ENCODE measurements at regions not wholly inside any gene's neighbourhood (a gene's known extent, or its start where the extent isn't known, plus 50 kb on each side); places are given as distances from the start of the nearest gene placed in this dataset.

- no peak overlapping the region for H3K4me3 ChIP-seq
- H3K79me2 ChIP-seq (ENCODE audit: insufficient read depth): no peaks in the 10 kb centered on the region
- H3K36me3 ChIP-seq (ENCODE audit: low read depth): no peaks in the 10 kb centered on the region
- no peak overlapping the region for H3K9ac ChIP-seq
- TF ChIP-seq EZH2phosphoT487 (IDR thresholded peaks at IDR 0.05; ENCODE audit: insufficient read depth, low read depth): no peak
- TF ChIP-seq EZH2 (IDR thresholded peaks at IDR 0.05; ENCODE audit: insufficient read depth, poor library complexity, severe bottlenecking): no peak
- WGBS, 2 experiments (ENCODE audit: low coverage in 1 of 2, low lambda C conversion rate in 2 of 2, missing lambda C conversion rate in 2 of 2): 44 to 61% methylated on average over 4 of the region's 4 CpGs
- H2AFZ ChIP-seq: no peak overlapping the region
- no peak for DNase-seq
- H3K9me3 ChIP-seq (ENCODE audit: low read depth): no peaks in the 10 kb centered on the region
- H4K20me1 ChIP-seq (ENCODE audit: insufficient read depth): no peaks in the 10 kb centered on the region
- no peaks in the 10 kb centered on the region for H3K4me1 ChIP-seq (ENCODE audit: insufficient read depth)
- H3K27me3 ChIP-seq (replicated peaks; ENCODE audit: insufficient read depth): peaks cover 32% of the 10 kb centered on the region
- no peak overlapping the region for H3K4me2 ChIP-seq (ENCODE audit: unreplicated experiment)
- H3F3A ChIP-seq (ENCODE audit: insufficient read depth): no peaks in the 10 kb centered on the region
- H3K9me2 ChIP-seq (ENCODE audit: insufficient read depth): no peaks in the 10 kb centered on the region
- in situ Hi-C loops (cut with MboI): no loop called here
- no peak overlapping the region for H3K27ac ChIP-seq
These were observed 134.4 kb upstream of the UNC5B start for GRCh38 chr10:71077796-71078453.

- Histone ChIP-seq H3K9ac (no peak overlapping the region), H3K4me1 (ENCODE audit: insufficient read depth) (no peaks in the 10 kb centered on the region), H3K9me2 (ENCODE audit: insufficient read depth) (no peaks in the 10 kb centered on the region), H3K4me3 (no peak overlapping the region), H3K27ac (no peak overlapping the region), H3K36me3 (ENCODE audit: low read depth) (no peaks in the 10 kb centered on the region), H3F3A (ENCODE audit: insufficient read depth) (no peaks in the 10 kb centered on the region), H3K9me3 (ENCODE audit: low read depth) (no peaks in the 10 kb centered on the region), H3K4me2 (ENCODE audit: unreplicated experiment) (no peak overlapping the region), H2AFZ (no peak overlapping the region), H3K79me2 (ENCODE audit: insufficient read depth) (no peaks in the 10 kb centered on the region), H3K27me3 (replicated peaks; ENCODE audit: insufficient read depth) (peaks cover 32% of the 10 kb centered on the region), H4K20me1 (ENCODE audit: insufficient read depth) (no peaks in the 10 kb centered on the region)
- WGBS, 2 experiments (ENCODE audit: low coverage in 1 of 2, low lambda C conversion rate in 2 of 2, missing lambda C conversion rate in 2 of 2): 72 to 75% methylated on average over 14 of the region's 14 CpGs
- TF ChIP-seq EZH2phosphoT487 (IDR thresholded peaks at IDR 0.05; ENCODE audit: insufficient read depth, low read depth) (no peak), EZH2 (IDR thresholded peaks at IDR 0.05; ENCODE audit: insufficient read depth, poor library complexity, severe bottlenecking) (no peak)
- in situ Hi-C loops (cut with MboI): no loop called here
- no peak for DNase-seq
These were observed 133.8 kb upstream of the UNC5B start for GRCh38 chr10:71078454-71079145.

GRCh38 chr10:71079761-71080380 is 132.5 kb upstream of the UNC5B start:
- Histone ChIP-seq H3K27me3 (replicated peaks; ENCODE audit: insufficient read depth) (peaks cover 26% of the 10 kb centered on the region), H3K27ac (no peak overlapping the region), H4K20me1 (ENCODE audit: insufficient read depth) (no peaks in the 10 kb centered on the region), H2AFZ (no peak overlapping the region), H3K9me3 (ENCODE audit: low read depth) (no peaks in the 10 kb centered on the region), H3F3A (ENCODE audit: insufficient read depth) (no peaks in the 10 kb centered on the region), H3K4me1 (ENCODE audit: insufficient read depth) (no peaks in the 10 kb centered on the region), H3K9me2 (ENCODE audit: insufficient read depth) (no peaks in the 10 kb centered on the region), H3K79me2 (ENCODE audit: insufficient read depth) (no peaks in the 10 kb centered on the region), H3K4me2 (ENCODE audit: unreplicated experiment) (no peak overlapping the region), H3K9ac (no peak overlapping the region), H3K36me3 (ENCODE audit: low read depth) (no peaks in the 10 kb centered on the region), H3K4me3 (no peak overlapping the region)
- 50 to 55% methylated on average over 6 to 12 of the region's 12 CpGs for WGBS, 2 experiments (ENCODE audit: low coverage in 1 of 2, low lambda C conversion rate in 2 of 2, missing lambda C conversion rate in 2 of 2)
- TF ChIP-seq EZH2phosphoT487 (IDR thresholded peaks at IDR 0.05; ENCODE audit: insufficient read depth, low read depth) (no peak), EZH2 (IDR thresholded peaks at IDR 0.05; ENCODE audit: insufficient read depth, poor library complexity, severe bottlenecking) (no peak)
- in situ Hi-C loops (cut with MboI): no loop called here
- DNase-seq: no peak

GRCh38 chr10:71080381-71081228 is 131.8 kb upstream of the UNC5B start:
- Histone ChIP-seq H3F3A (ENCODE audit: insufficient read depth) (no peaks in the 10 kb centered on the region), H3K4me1 (ENCODE audit: insufficient read depth) (no peaks in the 10 kb centered on the region), H3K4me3 (no peak overlapping the region), H3K9me3 (ENCODE audit: low read depth) (no peaks in the 10 kb centered on the region), H3K4me2 (ENCODE audit: unreplicated experiment) (no peak overlapping the region), H3K9me2 (ENCODE audit: insufficient read depth) (no peaks in the 10 kb centered on the region), H3K27me3 (replicated peaks; ENCODE audit: insufficient read depth) (peaks cover 19% of the 10 kb centered on the region), H2AFZ (no peak overlapping the region), H3K79me2 (ENCODE audit: insufficient read depth) (no peaks in the 10 kb centered on the region), H3K27ac (no peak overlapping the region), H3K9ac (no peak overlapping the region), H3K36me3 (ENCODE audit: low read depth) (no peaks in the 10 kb centered on the region), H4K20me1 (ENCODE audit: insufficient read depth) (no peaks in the 10 kb centered on the region)
- no peak for TF ChIP-seq EZH2phosphoT487 (IDR thresholded peaks at IDR 0.05; ENCODE audit: insufficient read depth, low read depth)
- TF ChIP-seq EZH2 (IDR thresholded peaks at IDR 0.05; ENCODE audit: insufficient read depth, poor library complexity, severe bottlenecking): no peak
- DNase-seq: no peak
- WGBS, 2 experiments (ENCODE audit: low coverage in 1 of 2, low lambda C conversion rate in 2 of 2, missing lambda C conversion rate in 2 of 2): 34 to 36% methylated on average over 6 to 7 of the region's 7 CpGs
- in situ Hi-C loops (cut with MboI): no loop called here
